ENCODE measurements at regions not wholly inside any gene's neighbourhood (a gene's known extent, or its start where the extent isn't known, plus 50 kb on each side); places are given as distances from the start of the nearest gene placed in this dataset.

GRCh38 chr2:80852808-80853139 lies 548.2 kb upstream of the LRRTM1 start:
- TF ChIP-seq CTCF (IDR thresholded peaks at IDR 0.05; ENCODE audit: low read length) (peak; percentile 51), EZH2 (IDR thresholded peaks at IDR 0.05; ENCODE audit: borderline replicate concordance, low read length) (no peak)
